ENCODE measurements at regions not wholly inside any gene's neighbourhood (a gene's known extent, or its start where the extent isn't known, plus 50 kb on each side); places are given as distances from the start of the nearest gene placed in this dataset.

DNA sequence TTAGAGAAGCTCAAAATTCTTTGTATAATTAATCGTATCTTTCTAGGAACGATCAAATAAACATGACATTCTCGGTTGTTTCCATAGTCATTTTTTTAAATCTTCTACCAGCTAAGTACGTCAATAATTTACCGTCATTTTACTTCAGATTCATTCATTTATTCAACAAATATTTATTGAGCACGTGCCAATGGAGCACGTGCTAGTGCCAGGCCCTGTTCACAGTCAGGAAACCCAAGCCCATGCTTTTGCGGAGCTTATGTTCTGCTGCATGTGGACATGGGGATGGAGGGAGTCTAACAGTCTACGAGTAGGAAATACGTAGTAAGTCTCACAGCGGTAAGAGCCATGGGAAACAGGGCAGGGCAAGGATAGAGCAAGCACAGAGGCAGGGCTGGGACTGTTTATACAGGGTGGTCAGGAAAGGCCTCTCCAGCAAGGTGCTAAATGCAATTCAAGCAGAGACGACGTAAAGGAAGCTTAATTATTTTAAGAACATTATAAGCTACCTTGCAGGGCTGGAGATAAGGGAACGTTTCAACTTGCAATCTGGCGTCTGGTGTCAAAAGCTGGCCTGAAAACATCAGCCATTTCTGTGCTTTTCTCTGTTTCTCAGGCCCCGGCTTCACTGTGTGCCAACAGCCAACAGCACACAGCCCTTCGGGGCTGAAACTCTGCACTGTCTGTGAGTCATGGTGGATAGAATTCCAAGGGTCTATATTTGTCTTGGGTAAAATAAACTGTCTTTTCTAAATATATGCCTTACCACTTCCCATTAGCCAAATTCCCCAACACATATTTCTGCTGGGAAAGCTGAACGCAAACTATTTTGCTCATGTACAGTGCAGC, 517.1 kb upstream of the ZFP42 start:
- DNase-seq (ENCODE audit: low read depth in 2 of 2) = peak; percentile 6 to 65
- H3K4me3 ChIP-seq (replicated peaks in 1 of 2; ENCODE audit: low read depth in 2 of 2, low read length in 2 of 2) = no peak overlapping the region
- TF ChIP-seq CTCF (IDR thresholded peaks at IDR 0.05; ENCODE audit: low read depth, low read length) = no peak

- no peak overlapping the region for H3K4me3 ChIP-seq (replicated peaks in 1 of 2; ENCODE audit: low read depth in 2 of 2, low read length in 2 of 2)
- DNase-seq (ENCODE audit: low read depth in 2 of 2) = peak in 1 of 2 donors; percentile 9
- no peak for TF ChIP-seq CTCF (IDR thresholded peaks at IDR 0.05; ENCODE audit: low read depth, low read length)
These were observed 516.1 kb upstream of the ZFP42 start for GRCh38 chr4:187479511-187479910.

GRCh38 chr4:187480146-187481145, 515.1 kb upstream of the ZFP42 start:
- no peak overlapping the region for H3K4me3 ChIP-seq (replicated peaks in 1 of 2; ENCODE audit: low read depth in 2 of 2, low read length in 2 of 2)
- peak in 1 of 2 donors; percentile 57 for DNase-seq (ENCODE audit: low read depth in 2 of 2)
- TF ChIP-seq CTCF (IDR thresholded peaks at IDR 0.05; ENCODE audit: low read depth, low read length) = no peak

GRCh38 chr4:187484186-187484585, 511.4 kb upstream of the ZFP42 start:
- no peak overlapping the region for H3K4me3 ChIP-seq (replicated peaks in 1 of 2; ENCODE audit: low read depth in 2 of 2, low read length in 2 of 2)
- DNase-seq (ENCODE audit: low read depth in 2 of 2) = no peak
- TF ChIP-seq CTCF (IDR thresholded peaks at IDR 0.05; ENCODE audit: low read depth, low read length) = no peak

DNA sequence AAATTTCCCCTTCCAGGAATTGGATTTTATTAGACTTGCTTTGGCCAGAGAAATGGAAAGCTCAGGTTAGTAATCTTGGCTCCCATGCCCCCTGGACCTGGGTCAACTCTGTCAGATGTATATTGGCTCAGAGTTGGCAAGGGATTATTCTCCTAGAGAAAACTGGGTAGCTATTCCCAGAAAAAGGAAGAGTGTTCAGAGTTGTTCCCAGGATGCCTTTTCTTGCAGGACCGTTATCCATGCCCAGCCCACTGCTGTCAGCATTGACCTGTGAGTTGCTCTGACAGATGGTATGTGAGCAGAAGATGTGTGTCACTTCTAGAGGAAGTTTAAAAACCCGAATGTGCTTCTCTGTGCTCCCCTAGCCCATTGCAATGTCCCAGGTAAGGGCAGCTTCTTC, 509.9 kb upstream of the ZFP42 start:
- no peak overlapping the region for H3K4me3 ChIP-seq (replicated peaks in 1 of 2; ENCODE audit: low read depth in 2 of 2, low read length in 2 of 2)
- DNase-seq (ENCODE audit: low read depth in 2 of 2) = no peak
- TF ChIP-seq CTCF (IDR thresholded peaks at IDR 0.05; ENCODE audit: low read depth, low read length) = no peak

DNA sequence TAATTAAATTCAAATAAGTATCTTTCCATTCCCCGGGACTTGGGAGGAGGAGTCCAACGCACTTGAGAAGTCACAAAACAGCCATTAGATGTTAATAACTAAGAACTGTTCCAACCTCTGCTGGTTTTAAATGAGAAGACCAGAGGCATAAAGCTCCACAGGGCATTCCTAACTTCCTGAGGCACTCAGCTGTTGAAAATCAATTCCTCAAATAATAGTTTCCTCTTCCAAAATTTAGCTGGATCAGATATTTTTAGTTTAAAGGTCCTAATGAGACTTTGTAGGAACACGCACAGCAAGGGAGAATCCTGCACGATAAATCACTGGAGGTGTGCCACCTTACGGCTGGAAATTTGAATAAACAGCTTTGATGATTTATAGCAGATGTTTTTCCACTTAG, 504.3 kb upstream of the ZFP42 start:
- no peak overlapping the region for H3K4me3 ChIP-seq (replicated peaks in 1 of 2; ENCODE audit: low read depth in 2 of 2, low read length in 2 of 2)
- no peak for DNase-seq (ENCODE audit: low read depth in 2 of 2)
- no peak for TF ChIP-seq CTCF (IDR thresholded peaks at IDR 0.05; ENCODE audit: low read depth, low read length)

Data from cardiac fibroblast (primary cell).